ENCODE measurements at regions not wholly inside any gene's neighbourhood (a gene's known extent, or its start where the extent isn't known, plus 50 kb on each side); places are given as distances from the start of the nearest gene placed in this dataset.
"Not testable (repeated sequence)": the region's sequence is repeated elsewhere in the genome, so short reads cannot be mapped to it uniquely, and the experiment has no call there.

- DNase-seq (ENCODE audit: low read depth), result no peak
Observed at GRCh38 chrX:121169099-121170035, 122.0 kb downstream of the GLUD2 start.

GRCh38 chrX:121172703-121173102 is 125.3 kb downstream of the GLUD2 start:
- DNase-seq (ENCODE audit: low read depth), result no peak

GRCh38 chrX:121179972-121180371 is 132.6 kb downstream of the GLUD2 start:
- no peak for DNase-seq (ENCODE audit: low read depth)

GRCh38 chrX:121191779-121192178 is 144.4 kb downstream of the GLUD2 start:
- DNase-seq (ENCODE audit: low read depth), result no peak

- DNase-seq (ENCODE audit: low read depth), result no peak
Observed at GRCh38 chrX:121195719-121196118, 148.3 kb downstream of the GLUD2 start.

GRCh38 chrX:121196872-121197444 is 149.5 kb downstream of the GLUD2 start:
- not testable (repeated sequence) for DNase-seq (ENCODE audit: low read depth)

- no peak for DNase-seq (ENCODE audit: low read depth)
Observed at GRCh38 chrX:121208563-121208962, 161.2 kb downstream of the GLUD2 start.

GRCh38 chrX:121216641-121217374 is 169.4 kb downstream of the GLUD2 start:
- DNase-seq (ENCODE audit: low read depth), result no peak

- no peak for DNase-seq (ENCODE audit: low read depth)
Observed at GRCh38 chrX:121221322-121221977, 174.0 kb downstream of the GLUD2 start.

- DNase-seq (ENCODE audit: low read depth), result no peak
Observed at GRCh38 chrX:121227888-121228287, 180.5 kb downstream of the GLUD2 start.

GRCh38 chrX:121231566-121232358 is 184.4 kb downstream of the GLUD2 start:
- DNase-seq (ENCODE audit: low read depth), result no peak

GRCh38 chrX:121236040-121236439 is 188.6 kb downstream of the GLUD2 start:
- no peak for DNase-seq (ENCODE audit: low read depth)

GRCh38 chrX:121238093-121238492 is 190.7 kb downstream of the GLUD2 start:
- DNase-seq (ENCODE audit: low read depth), result no peak

GRCh38 chrX:121244511-121244910 is 197.1 kb downstream of the GLUD2 start:
- DNase-seq (ENCODE audit: low read depth), result no peak

GRCh38 chrX:121245763-121246162 is 198.4 kb downstream of the GLUD2 start:
- no peak for DNase-seq (ENCODE audit: low read depth)

GRCh38 chrX:121254336-121254735 is 206.9 kb downstream of the GLUD2 start:
- DNase-seq (ENCODE audit: low read depth), result no peak

- no peak for DNase-seq (ENCODE audit: low read depth)
Observed at GRCh38 chrX:121256647-121257046, 209.2 kb downstream of the GLUD2 start.

- no peak for DNase-seq (ENCODE audit: low read depth)
Observed at GRCh38 chrX:121258545-121258944, 211.1 kb downstream of the GLUD2 start.

GRCh38 chrX:121259170-121259569 is 211.8 kb downstream of the GLUD2 start:
- no peak for DNase-seq (ENCODE audit: low read depth)

- no peak for DNase-seq (ENCODE audit: low read depth)
Observed at GRCh38 chrX:121260596-121261240, 213.3 kb downstream of the GLUD2 start.

- no peak for DNase-seq (ENCODE audit: low read depth)
Observed at GRCh38 chrX:121283921-121284320, 236.5 kb downstream of the GLUD2 start.
